ENCODE measurements at regions not wholly inside any gene's neighbourhood (a gene's known extent, or its start where the extent isn't known, plus 50 kb on each side); places are given as distances from the start of the nearest gene placed in this dataset.

GRCh38 chr12:131362291-131363211 is 348.3 kb upstream of the SFSWAP start:
- DNase-seq = no peak
- Histone ChIP-seq H3K27ac (no peak overlapping the region), H3K4me1 (no peaks in the 10 kb centered on the region), H3K27me3 (peaks cover 0 to 11% of the 10 kb centered on the region in 2 donors), H3K4me3 (no peak overlapping the region), H3K9me3 (peaks cover 0 to 2% (median 0%) of the 10 kb centered on the region in 3 donors), H3K36me3 (no peaks in the 10 kb centered on the region)
- TF ChIP-seq CTCF (IDR thresholded peaks at IDR 0.05) = no peak
- intact Hi-C loops (cut with DNase I; ENCODE audit: low total_unique reads) = no loop called here

GRCh38 chr12:131363393-131363792 is 347.5 kb upstream of the SFSWAP start:
- no peak for DNase-seq
- H3K36me3 ChIP-seq = no peaks in the 10 kb centered on the region
- TF ChIP-seq CTCF (IDR thresholded peaks at IDR 0.05) = no peak
- intact Hi-C loops (cut with DNase I; ENCODE audit: low total_unique reads) = no loop called here
- H3K4me3 ChIP-seq = no peak overlapping the region
- peaks cover 0 to 12% of the 10 kb centered on the region in 2 donors for H3K27me3 ChIP-seq
- H3K27ac ChIP-seq = no peak overlapping the region
- peaks cover 0 to 2% (median 0%) of the 10 kb centered on the region in 3 donors for H3K9me3 ChIP-seq
- H3K4me1 ChIP-seq = no peaks in the 10 kb centered on the region

GRCh38 chr12:131363841-131364495 is 346.9 kb upstream of the SFSWAP start:
- Histone ChIP-seq H3K27me3 (peaks cover 0 to 16% of the 10 kb centered on the region in 2 donors), H3K4me1 (no peaks in the 10 kb centered on the region), H3K36me3 (no peaks in the 10 kb centered on the region), H3K9me3 (peaks cover 0 to 2% (median 0%) of the 10 kb centered on the region in 3 donors), H3K4me3 (no peak overlapping the region), H3K27ac (no peak overlapping the region)
- intact Hi-C loops (cut with DNase I; ENCODE audit: low total_unique reads) = no loop called here
- no peak for DNase-seq
- TF ChIP-seq CTCF (IDR thresholded peaks at IDR 0.05) = no peak

- no peak for TF ChIP-seq CTCF (IDR thresholded peaks at IDR 0.05)
- Histone ChIP-seq H3K27me3 (peaks cover 0 to 17% of the 10 kb centered on the region in 2 donors), H3K27ac (no peak overlapping the region), H3K4me1 (no peaks in the 10 kb centered on the region), H3K9me3 (no peaks in the 10 kb centered on the region), H3K36me3 (no peaks in the 10 kb centered on the region), H3K4me3 (no peak overlapping the region)
- intact Hi-C loops (cut with DNase I; ENCODE audit: low total_unique reads) = no loop called here
- DNase-seq = no peak
Measured at GRCh38 chr12:131364903-131365820, 345.7 kb upstream of the SFSWAP start.

- no peak for DNase-seq
- no peaks in the 10 kb centered on the region for H3K9me3 ChIP-seq
- intact Hi-C loops (cut with DNase I; ENCODE audit: low total_unique reads) = no loop called here
- H3K36me3 ChIP-seq = no peaks in the 10 kb centered on the region
- peaks cover 0 to 17% of the 10 kb centered on the region in 2 donors for H3K27me3 ChIP-seq
- no peaks in the 10 kb centered on the region for H3K4me1 ChIP-seq
- H3K4me3 ChIP-seq = no peak overlapping the region
- H3K27ac ChIP-seq = no peak overlapping the region
- no peak for TF ChIP-seq CTCF (IDR thresholded peaks at IDR 0.05)
Measured at GRCh38 chr12:131365821-131366260, 345.0 kb upstream of the SFSWAP start.
